ENCODE measurements at regions not wholly inside any gene's neighbourhood (a gene's known extent, or its start where the extent isn't known, plus 50 kb on each side); places are given as distances from the start of the nearest gene placed in this dataset.

DNA sequence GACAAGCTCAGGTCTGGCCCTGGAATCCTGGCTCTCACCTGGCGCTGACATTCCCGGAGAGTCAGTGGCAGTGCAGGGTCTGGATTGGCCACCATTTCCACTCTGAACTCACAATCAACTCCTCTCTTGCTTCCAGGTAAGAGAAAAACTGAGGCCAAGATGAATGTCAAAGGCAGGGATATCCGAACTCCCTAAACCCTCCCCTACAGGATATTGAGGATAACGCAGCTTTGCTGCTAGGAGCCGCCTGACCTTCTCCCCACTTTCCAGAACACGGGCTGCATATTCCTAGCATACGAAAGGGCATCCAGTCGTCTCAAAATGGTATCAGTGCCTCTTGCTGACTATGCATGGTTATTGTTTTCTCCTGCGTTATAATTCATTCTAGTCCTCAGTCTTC lies 473.4 kb downstream of the SOX9 start:
- DNase-seq (ENCODE audit: low read depth, low spot score) = no peak

Data from pulmonary artery endothelial cell (primary cell).